ENCODE measurements at regions not wholly inside any gene's neighbourhood (a gene's known extent, or its start where the extent isn't known, plus 50 kb on each side); places are given as distances from the start of the nearest gene placed in this dataset.

DNA sequence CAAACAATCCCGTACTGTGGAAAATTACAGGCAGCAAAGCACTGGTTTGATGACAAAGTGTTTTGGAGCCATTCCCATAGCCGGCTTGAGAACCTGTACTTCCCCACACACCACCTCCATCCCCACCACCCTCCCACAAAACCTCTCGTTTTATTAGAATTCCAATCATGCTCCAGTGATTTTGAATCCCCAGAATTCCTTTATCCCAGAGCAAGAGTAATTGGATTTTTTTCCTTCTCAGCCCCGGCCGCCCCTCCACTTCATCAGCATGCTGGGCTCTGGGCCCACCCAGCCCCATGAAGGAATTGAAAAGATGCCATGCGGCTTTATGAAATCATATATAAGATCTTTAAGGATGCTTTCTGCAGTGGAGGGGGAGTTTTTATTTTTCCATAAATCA, 136.6 kb downstream of the OMA1 start:
- no peak overlapping the region for H3K27ac Mint-ChIP-seq (ENCODE audit: unreplicated experiment)
- H3K27me3 Mint-ChIP-seq (ENCODE audit: low read depth), result peaks cover 11% of the 10 kb centered on the region
- no peaks in the 10 kb centered on the region for H3K4me1 Mint-ChIP-seq (ENCODE audit: low read depth)
- no peaks in the 10 kb centered on the region for H3K36me3 Mint-ChIP-seq (ENCODE audit: low read depth)
- H3K4me3 Mint-ChIP-seq (ENCODE audit: unreplicated experiment), result no peak overlapping the region
- H3K9me3 Mint-ChIP-seq (ENCODE audit: low read depth), result no peaks in the 10 kb centered on the region
- DNase-seq (ENCODE audit: low spot score), result no peak
- no peak for TF ChIP-seq CTCF (IDR thresholded peaks at IDR 0.05)

- H3K27me3 Mint-ChIP-seq (ENCODE audit: low read depth), result peaks cover 13% of the 10 kb centered on the region
- no peaks in the 10 kb centered on the region for H3K9me3 Mint-ChIP-seq (ENCODE audit: low read depth)
- no peaks in the 10 kb centered on the region for H3K4me1 Mint-ChIP-seq (ENCODE audit: low read depth)
- no peak overlapping the region for H3K4me3 Mint-ChIP-seq (ENCODE audit: unreplicated experiment)
- H3K36me3 Mint-ChIP-seq (ENCODE audit: low read depth), result no peaks in the 10 kb centered on the region
- no peak for DNase-seq (ENCODE audit: low spot score)
- TF ChIP-seq CTCF (IDR thresholded peaks at IDR 0.05), result no peak
- no peak overlapping the region for H3K27ac Mint-ChIP-seq (ENCODE audit: unreplicated experiment)
Observed at GRCh38 chr1:58409336-58409735, 137.2 kb downstream of the OMA1 start.

- Mint-ChIP-seq H3K4me3 (ENCODE audit: unreplicated experiment) (no peak overlapping the region), H3K36me3 (ENCODE audit: low read depth) (no peaks in the 10 kb centered on the region), H3K27me3 (ENCODE audit: low read depth) (peaks cover 17% of the 10 kb centered on the region), H3K27ac (ENCODE audit: unreplicated experiment) (no peak overlapping the region), H3K9me3 (ENCODE audit: low read depth) (no peaks in the 10 kb centered on the region), H3K4me1 (ENCODE audit: low read depth) (peaks cover 4% of the 10 kb centered on the region)
- DNase-seq (ENCODE audit: low spot score), result no peak
- no peak for TF ChIP-seq CTCF (IDR thresholded peaks at IDR 0.05)
Observed at GRCh38 chr1:58406301-58407071, 140.0 kb downstream of the OMA1 start.

DNA sequence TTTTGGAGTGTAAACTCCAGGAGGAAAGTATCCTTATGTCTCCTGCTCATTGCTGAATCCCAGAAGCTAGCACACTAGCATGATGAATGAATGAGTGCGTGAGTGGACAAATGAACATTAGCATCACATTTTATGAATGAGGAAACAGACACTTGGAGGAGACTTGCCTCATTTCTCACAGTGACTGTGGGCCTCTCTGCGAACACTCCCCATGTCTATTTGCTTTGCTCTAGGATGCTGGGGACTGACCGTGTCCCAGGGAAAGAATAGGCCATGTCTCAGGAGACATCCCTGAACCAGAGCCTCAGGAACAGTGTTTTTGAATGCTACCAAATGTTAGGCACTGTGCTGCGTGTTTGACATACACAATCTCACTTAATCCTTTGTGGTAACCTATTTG, 140.9 kb downstream of the OMA1 start:
- no peak overlapping the region for H3K4me3 Mint-ChIP-seq (ENCODE audit: unreplicated experiment)
- no peaks in the 10 kb centered on the region for H3K9me3 Mint-ChIP-seq (ENCODE audit: low read depth)
- no peak for DNase-seq (ENCODE audit: low spot score)
- H3K27ac Mint-ChIP-seq (ENCODE audit: unreplicated experiment), result no peak overlapping the region
- peaks cover 4% of the 10 kb centered on the region for H3K4me1 Mint-ChIP-seq (ENCODE audit: low read depth)
- H3K27me3 Mint-ChIP-seq (ENCODE audit: low read depth), result peaks cover 20% of the 10 kb centered on the region
- TF ChIP-seq CTCF (IDR thresholded peaks at IDR 0.05), result no peak
- H3K36me3 Mint-ChIP-seq (ENCODE audit: low read depth), result no peaks in the 10 kb centered on the region

DNA sequence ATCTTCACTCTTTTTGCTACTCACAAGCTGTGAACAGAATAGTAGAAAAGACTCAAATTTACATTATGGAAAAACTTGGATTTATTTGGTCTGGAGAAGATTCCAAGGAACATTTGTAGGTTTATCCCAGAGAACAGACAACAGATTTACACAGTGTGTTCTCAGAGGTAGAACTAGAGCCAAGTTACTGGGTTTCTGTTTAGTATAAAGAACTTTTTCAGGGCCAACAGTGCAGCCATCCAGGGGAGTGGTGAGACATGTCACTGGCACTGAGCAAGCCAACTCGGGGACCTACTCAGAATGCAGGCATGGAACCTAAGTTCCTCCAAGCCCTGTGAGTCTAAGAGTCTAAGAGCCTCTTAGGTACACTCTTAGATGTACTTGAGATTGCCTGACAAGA, 142.6 kb downstream of the OMA1 start:
- Mint-ChIP-seq H3K4me3 (ENCODE audit: unreplicated experiment) (no peak overlapping the region), H3K36me3 (ENCODE audit: low read depth) (no peaks in the 10 kb centered on the region), H3K27me3 (ENCODE audit: low read depth) (peaks cover 20% of the 10 kb centered on the region), H3K9me3 (ENCODE audit: low read depth) (no peaks in the 10 kb centered on the region), H3K4me1 (ENCODE audit: low read depth) (peaks cover 4% of the 10 kb centered on the region), H3K27ac (ENCODE audit: unreplicated experiment) (no peak overlapping the region)
- no peak for DNase-seq (ENCODE audit: low spot score)
- TF ChIP-seq CTCF (IDR thresholded peaks at IDR 0.05), result no peak

All from chondrocyte (in vitro differentiated cells).